GM19468 (cell line): ENCODE measurements at regions not wholly inside any gene's neighbourhood (a gene's known extent, or its start where the extent isn't known, plus 50 kb on each side); places are given as distances from the start of the nearest gene placed in this dataset.

Source experiments
- ATAC-seq: cut with Tn5 transposase; IDR thresholded peaks from one replicate; pipeline ENCODE4 v1.9.1; 2021; ENCODE audit warnings: mild to moderate bottlenecking, moderate library complexity, moderate number of reproducible peaks; ENCODE audit not compliant: unreplicated experiment; ENCODE audit errors: extremely low read depth

DNA sequence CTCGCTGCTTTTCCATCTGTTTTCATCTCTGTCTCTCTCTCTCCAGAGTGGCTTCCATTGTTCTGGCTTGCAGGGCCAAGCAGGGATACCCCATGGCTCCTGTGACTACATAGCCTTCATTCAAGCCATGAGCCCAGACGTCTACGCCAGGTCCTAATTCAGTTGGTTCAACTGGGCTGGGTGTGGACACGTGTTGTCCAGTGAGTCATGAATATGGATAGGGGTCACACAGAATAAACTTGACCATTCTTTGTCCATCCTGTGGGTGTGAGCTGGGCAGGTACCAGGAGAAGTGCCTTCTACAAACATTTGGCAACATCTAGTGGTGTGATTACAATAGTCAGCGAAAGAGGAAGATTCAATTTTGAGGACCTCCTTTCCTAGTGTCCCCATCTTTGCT lies 96.9 kb upstream of the ARMC2 start:
- no peak for ATAC-seq

DNA sequence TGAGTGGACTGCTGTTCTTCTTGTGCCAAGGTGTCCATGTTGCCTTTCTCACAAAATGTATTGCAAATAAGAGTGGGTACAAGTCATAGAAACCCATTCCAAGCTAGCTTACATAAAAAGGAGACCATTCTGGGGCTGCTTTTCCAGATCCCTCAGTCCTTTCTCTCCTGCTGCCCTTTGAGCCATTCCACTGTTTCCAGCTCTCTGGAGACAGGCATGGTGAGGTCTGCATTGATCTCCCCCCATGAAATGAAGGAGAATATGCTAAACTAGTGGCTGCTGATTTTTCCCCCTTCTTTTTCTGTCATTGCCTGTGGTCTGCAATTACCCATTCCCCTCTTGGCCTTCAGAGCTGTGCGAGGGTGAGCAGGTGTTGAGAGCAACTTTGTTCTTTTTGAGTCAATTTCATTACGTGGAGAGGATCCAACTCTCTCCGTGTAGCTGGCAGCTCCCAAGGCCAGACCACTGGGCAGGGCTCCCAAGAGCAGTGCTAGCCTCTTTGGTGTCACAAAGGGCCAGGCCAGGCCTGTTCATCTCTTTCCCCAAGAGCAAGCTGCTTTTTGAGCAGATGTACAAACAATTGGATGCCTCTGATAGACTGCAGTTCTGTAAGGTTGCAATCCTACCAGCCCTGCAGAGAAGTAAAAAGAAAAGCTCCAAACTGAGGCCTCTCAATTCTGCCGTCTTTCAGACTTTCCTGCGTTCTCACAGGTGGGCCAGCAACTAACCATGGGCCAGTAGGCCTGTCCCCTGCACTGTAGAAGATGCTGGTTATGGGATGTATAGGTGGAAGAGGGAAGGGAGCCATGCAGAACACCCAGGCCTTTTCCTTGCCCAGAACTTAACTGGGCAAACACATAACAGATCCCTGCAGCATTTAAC lies 96.1 kb upstream of the ARMC2 start:
- ATAC-seq, result no peak

DNA sequence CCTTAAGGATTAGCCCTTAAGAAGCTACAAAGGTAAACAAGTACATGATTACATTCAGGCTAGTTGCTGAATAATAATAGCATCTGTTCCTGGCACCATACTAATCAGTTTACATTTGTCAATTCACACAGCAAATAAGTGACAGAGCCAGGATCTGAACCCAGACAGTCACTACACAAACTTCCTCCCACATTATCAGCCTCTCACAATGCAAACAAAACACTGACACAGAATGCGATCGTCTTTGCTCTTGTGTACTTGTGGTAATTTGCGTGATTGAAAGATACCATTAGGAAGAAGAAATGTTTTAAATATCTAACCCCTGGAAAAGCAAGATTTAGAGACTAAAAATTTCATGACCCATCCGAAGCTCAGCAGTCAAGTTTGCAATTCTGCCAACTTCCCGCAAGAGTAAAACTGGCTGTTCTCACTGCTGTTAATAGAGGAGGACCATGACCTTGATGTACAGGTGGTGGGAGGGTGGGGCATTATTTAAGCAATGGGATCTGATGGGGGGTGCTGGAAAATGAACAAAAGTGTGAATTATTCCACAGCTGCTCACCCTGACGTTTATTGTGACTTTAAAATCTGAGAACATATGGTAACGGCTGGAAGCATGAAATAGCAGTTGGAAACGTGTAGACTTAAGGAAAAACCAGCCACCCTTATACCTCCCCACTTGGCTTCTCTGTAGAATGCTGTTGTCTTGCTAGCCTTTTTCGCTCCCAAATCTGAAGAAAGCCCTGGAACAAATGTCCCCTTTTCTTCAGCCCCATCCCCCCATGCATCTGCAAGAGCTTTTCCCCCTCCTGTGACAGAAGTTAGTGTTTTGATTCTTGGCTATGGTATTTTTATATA lies 95.3 kb upstream of the ARMC2 start:
- ATAC-seq, result no peak

GRCh38 chr6:108755257-108756240 lies 92.7 kb upstream of the ARMC2 start:
- no peak for ATAC-seq

DNA sequence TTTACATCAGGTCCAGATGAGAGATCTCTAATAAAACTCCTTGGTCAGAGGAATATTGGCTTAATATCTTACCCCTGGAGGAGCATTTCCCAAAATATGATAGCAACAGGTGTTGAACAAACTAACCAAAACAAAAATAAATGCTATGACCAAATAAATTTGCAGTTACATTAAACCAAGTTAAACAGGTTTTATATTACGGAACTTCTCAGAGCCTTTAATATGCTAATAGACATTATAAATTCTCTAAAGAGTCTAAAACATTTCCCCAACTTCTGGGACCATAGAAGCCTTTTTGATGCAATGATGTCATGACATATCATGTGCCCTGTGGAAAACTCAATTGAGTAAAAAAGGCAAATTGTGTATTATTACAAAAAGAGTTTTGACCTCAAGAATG lies 90.9 kb upstream of the ARMC2 start:
- no peak for ATAC-seq

DNA sequence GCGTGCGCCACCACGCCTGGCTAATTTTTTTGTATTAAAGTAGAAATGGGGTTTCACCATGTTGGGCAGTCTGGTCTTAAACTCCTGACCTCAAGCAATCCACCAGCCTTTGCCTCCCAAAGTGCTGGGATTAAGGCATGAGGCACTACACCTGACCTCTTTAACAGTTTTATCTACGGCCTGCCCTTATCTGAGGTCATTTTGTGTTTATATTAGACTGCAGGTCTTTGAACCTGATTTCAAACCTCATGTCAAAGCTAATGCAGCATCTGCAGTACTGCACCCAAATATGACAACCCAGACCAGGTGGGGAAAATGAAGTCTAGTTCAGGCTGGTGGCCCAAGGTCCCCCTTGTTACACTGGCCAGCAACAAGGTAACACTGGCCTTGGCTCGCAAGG lies 89.3 kb upstream of the ARMC2 start:
- no peak for ATAC-seq

DNA sequence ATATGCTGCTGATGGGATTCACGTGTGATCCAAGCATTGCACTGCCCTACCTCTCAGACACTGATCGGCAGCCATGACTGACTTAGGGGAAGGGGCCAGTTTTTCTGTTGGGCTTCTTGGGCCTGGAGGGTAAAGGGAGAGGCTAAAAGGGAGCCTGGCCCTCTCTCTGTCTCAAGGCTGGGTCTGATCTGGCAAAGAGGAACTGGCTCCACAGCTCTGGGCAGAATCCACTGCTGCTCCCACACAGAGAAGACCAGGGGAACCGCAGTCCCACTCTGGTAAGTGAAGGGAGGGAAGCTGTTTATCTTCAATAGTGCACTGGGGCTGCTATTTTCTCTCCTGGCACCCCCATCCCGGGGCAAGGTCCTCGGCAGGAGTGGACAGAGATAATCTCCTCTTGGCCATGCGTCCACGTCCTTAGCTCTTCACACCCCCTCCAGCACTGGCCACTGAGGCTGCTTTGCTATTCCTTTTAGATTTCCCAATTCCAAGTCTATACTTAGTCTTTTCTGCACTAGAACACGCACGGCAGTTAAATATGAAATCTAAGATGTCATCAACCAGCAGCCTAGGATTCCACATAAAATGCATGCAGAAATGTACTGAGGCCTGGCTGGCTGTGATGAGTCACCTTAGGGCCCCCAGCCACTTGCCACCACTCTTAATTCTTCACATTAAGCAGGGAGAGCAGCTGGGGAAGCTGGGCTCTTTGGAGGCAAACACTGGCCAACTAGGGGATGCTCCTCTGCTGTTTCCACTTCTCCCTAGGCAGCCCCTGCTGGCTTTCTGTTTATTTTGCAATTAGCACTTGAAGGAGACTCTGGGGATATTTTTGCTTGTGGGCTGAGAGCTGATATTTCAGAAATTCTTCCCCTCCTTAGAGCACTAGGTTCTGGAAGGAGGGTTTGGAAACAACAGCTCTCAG lies 87.8 kb upstream of the ARMC2 start:
- ATAC-seq, result no peak

DNA sequence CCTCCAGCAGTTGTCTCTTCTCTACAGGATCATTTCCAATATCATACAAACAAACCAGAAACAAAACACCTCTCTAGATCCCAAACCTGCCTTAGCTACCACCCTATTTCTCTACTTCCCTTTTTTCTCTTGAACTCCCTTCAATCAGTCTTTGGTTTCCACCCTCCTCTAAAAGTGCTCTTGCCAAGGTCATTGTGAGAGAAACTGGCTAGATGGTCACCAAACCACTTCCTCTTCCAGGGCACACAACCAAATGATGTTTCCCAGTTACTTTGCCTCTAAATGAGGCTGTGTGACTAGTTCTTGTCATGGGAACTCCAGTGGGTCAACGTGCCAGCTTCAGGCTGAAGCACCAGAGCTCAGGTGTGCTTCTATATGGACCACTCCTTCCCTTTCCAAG lies 85.8 kb upstream of the ARMC2 start:
- ATAC-seq, result no peak

DNA sequence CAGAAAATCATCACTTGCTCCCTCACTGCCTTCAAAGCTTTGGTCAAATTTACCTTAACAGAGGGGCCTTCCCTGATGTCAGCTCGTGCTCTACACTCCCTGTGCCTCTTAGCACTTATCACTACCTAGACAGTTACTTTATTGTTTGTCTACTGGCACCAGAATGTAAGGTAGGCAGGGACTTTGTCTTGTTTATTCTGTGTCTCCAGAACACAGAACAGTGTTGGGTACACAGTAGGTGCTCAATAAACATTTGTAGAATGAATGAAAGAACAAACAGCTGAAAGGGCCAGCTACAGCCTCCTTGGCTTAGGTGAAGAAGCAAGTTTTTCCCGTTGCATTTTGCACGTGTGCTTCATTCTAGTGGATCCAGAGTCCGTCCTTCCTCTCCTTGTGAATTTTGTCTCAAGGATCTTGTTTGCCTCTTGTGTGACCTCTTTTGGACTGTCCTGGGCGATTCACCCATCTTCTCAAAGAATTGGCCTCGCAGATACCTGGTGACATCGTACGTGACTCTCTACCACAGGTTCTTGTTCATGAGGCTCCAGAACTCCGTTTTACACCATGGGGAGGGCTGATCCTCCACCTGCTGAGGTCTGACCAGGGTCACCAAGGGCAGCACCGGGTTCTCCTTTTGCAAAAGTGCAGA lies 84.2 kb upstream of the ARMC2 start:
- ATAC-seq, result no peak

- ATAC-seq, result no peak
Measured at GRCh38 chr6:108764580-108764950, 83.7 kb upstream of the ARMC2 start.

DNA sequence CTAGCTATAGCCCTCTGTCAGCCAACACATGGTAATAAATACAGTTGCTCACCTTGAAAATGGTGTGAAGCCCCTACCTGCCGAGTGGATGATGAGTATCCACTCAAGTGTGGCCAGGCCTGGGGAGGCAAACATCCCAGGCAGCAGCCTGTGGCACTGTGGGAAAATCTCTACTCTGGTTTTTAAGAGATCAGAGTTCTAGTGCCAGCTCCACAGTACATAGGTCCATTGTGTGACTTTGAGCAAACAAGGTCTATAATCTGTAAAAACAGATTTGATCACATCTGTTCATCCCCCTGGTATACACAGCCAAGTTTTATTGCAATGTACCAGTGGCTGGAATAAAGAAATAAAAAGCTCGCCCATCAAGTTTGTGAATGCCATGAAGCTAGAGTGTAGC lies 82.7 kb upstream of the ARMC2 start:
- ATAC-seq, result no peak

GRCh38 chr6:108766419-108766818 lies 81.8 kb upstream of the ARMC2 start:
- no peak for ATAC-seq

DNA sequence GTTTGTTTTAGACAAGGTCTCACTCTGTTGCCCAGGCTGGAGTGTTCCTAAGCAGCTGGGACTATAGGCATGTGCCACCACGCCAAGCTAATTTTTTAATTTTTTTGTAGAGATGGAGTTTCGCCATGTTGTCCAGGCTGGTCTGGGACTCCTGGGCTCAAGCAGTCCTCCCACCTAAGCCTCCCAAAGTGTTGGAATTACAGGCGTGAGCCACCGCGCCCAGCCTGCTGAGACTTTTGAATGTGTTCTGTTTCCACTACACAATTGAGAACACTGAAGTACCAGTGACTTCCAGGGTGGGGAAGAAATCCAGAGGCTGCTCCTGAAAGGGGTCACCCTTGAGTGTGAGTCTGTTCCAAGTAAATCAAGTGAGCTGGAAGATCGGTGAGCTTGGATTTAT lies 81.3 kb upstream of the ARMC2 start:
- no peak for ATAC-seq

- no peak for ATAC-seq
Measured at GRCh38 chr6:108767418-108768165, 80.6 kb upstream of the ARMC2 start.

DNA sequence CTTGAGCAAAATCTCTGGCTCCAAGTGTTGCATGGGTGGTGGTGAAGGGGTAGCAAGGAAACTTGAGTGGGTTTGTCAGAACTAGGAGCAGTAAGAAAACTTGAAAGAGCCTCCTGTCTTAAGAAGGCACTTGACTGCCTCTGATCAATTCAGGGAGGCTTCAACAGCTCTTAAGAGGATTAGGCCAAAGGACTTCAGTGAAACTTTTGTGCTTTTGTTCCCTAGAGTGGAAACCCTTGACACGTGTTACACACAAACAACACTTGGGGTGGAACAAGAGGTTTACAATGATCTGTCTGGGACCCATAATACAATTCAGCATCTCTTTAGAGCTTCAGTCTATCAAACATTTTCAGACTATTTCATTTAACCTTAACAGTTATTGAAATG lies 80.1 kb upstream of the ARMC2 start:
- ATAC-seq, result no peak

- ATAC-seq, result no peak
Measured at GRCh38 chr6:108768792-108769524, 79.3 kb upstream of the ARMC2 start.

- ATAC-seq, result no peak
Measured at GRCh38 chr6:108771421-108771820, 76.8 kb upstream of the ARMC2 start.
